ENCODE measurements at regions not wholly inside any gene's neighbourhood (a gene's known extent, or its start where the extent isn't known, plus 50 kb on each side); places are given as distances from the start of the nearest gene placed in this dataset.
A peak's percentile ranks its signal among the peaks of the same experiment; 100 is the strongest.

GRCh38 chr6:15066089-15066758 is 179.6 kb upstream of the JARID2 start:
- ATAC-seq (ENCODE audit: low FRiP score in 2 of 2), result no peak
- H3K9me3 ChIP-seq, result no peaks in the 10 kb centered on the region
- H3K4me1 ChIP-seq, result no peaks in the 10 kb centered on the region
- TF ChIP-seq CTCF (IDR thresholded peaks at IDR 0.05), result no peak
- H3K36me3 ChIP-seq, result no peaks in the 10 kb centered on the region
- no peaks in the 10 kb centered on the region for H3K27me3 ChIP-seq
- peak overlapping the region in 3 of 4 donors; percentile 47 to 79 (median 67) for H3K27ac ChIP-seq
- H3K4me3 ChIP-seq, result no peak overlapping the region
- no peak for DNase-seq
- 65 to 67% methylated on average over 7 of the region's 7 CpGs for WGBS, 2 donors

GRCh38 chr6:15073344-15073789 is 172.5 kb upstream of the JARID2 start:
- Histone ChIP-seq H3K4me3 (no peak overlapping the region), H3K4me1 (no peaks in the 10 kb centered on the region), H3K27me3 (no peaks in the 10 kb centered on the region), H3K27ac (no peak overlapping the region), H3K36me3 (no peaks in the 10 kb centered on the region), H3K9me3 (no peaks in the 10 kb centered on the region)
- ATAC-seq (ENCODE audit: low FRiP score in 2 of 2) (no peak), DNase-seq (no peak)
- 91 to 95% methylated on average over 3 of the region's 3 CpGs for WGBS, 2 donors
- TF ChIP-seq POLR2A (IDR thresholded peaks at IDR 0.05), result no peak
- no peak for TF ChIP-seq POLR2AphosphoS5 (IDR thresholded peaks at IDR 0.05)
- no peak for TF ChIP-seq EP300 (IDR thresholded peaks at IDR 0.05)
- no peak for TF ChIP-seq CTCF (IDR thresholded peaks at IDR 0.05)

- no peaks in the 10 kb centered on the region for H3K36me3 ChIP-seq
- DNase-seq (no peak), ATAC-seq (ENCODE audit: low FRiP score in 2 of 2) (no peak)
- no peak overlapping the region for H3K27ac ChIP-seq
- no peaks in the 10 kb centered on the region for H3K4me1 ChIP-seq
- no peaks in the 10 kb centered on the region for H3K27me3 ChIP-seq
- no peaks in the 10 kb centered on the region for H3K9me3 ChIP-seq
- WGBS, 2 donors, result 97% methylated on average over 14 of the region's 14 CpGs
- TF ChIP-seq EP300 (IDR thresholded peaks at IDR 0.05), result no peak
- no peak overlapping the region for H3K4me3 ChIP-seq
Measured at GRCh38 chr6:15073883-15074465, 171.9 kb upstream of the JARID2 start.

- ATAC-seq (ENCODE audit: low FRiP score in 2 of 2) (no peak), DNase-seq (peak in 1 of 2 donors; percentile 29)
- H3K27me3 ChIP-seq, result no peaks in the 10 kb centered on the region
- TF ChIP-seq EP300 (IDR thresholded peaks at IDR 0.05), result no peak
- TF ChIP-seq CTCF (IDR thresholded peaks at IDR 0.05), result no peak
- no peak for TF ChIP-seq POLR2AphosphoS5 (IDR thresholded peaks at IDR 0.05)
- TF ChIP-seq POLR2A (IDR thresholded peaks at IDR 0.05), result no peak
- H3K36me3 ChIP-seq, result no peaks in the 10 kb centered on the region
- no peaks in the 10 kb centered on the region for H3K4me1 ChIP-seq
- WGBS, 2 donors, result 93 to 96% methylated on average over 9 to 10 of the region's 10 CpGs
- H3K4me3 ChIP-seq, result no peak overlapping the region
- H3K27ac ChIP-seq, result no peak overlapping the region
- H3K9me3 ChIP-seq, result no peaks in the 10 kb centered on the region
Measured at GRCh38 chr6:15074806-15075205, 171.1 kb upstream of the JARID2 start.

- no peak for ATAC-seq (ENCODE audit: low FRiP score in 2 of 2)
- Histone ChIP-seq H3K4me1 (no peaks in the 10 kb centered on the region), H3K27me3 (no peaks in the 10 kb centered on the region), H3K27ac (no peak overlapping the region), H3K36me3 (no peaks in the 10 kb centered on the region), H3K9me3 (no peaks in the 10 kb centered on the region), H3K4me3 (no peak overlapping the region)
- DNase-seq, result no peak
- TF ChIP-seq POLR2AphosphoS5 (IDR thresholded peaks at IDR 0.05) (no peak), POLR2A (IDR thresholded peaks at IDR 0.05) (no peak), CTCF (IDR thresholded peaks at IDR 0.05) (no peak), EP300 (IDR thresholded peaks at IDR 0.05) (no peak)
- 77 to 87% methylated on average over 4 of the region's 4 CpGs for WGBS, 2 donors
Measured at GRCh38 chr6:15076565-15076964, 169.3 kb upstream of the JARID2 start.

All from upper lobe of left lung (tissue), 6 donors.